Suppressor macrophage (primary cell): ENCODE measurements at regions not wholly inside any gene's neighbourhood (a gene's known extent, or its start where the extent isn't known, plus 50 kb on each side); places are given as distances from the start of the nearest gene placed in this dataset.
"Not testable (repeated sequence)": the region's sequence is repeated elsewhere in the genome, so short reads cannot be mapped to it uniquely, and the experiment has no call there.

Experiments used
- DNase-seq, 4 experiments: peaks; one replicate each; pipeline ENCODE4 v3.0.0-alpha.2; 2020 to 2022

- DNase-seq, result no peak
Observed at GRCh38 chr10:64346389-64346788, 825.2 kb downstream of the REEP3 start.

- no peak for DNase-seq
Observed at GRCh38 chr10:64350665-64351064, 829.5 kb downstream of the REEP3 start.

GRCh38 chr10:64358907-64359306 lies 837.7 kb downstream of the REEP3 start:
- no peak for DNase-seq

GRCh38 chr10:64360240-64360639 lies 839.0 kb downstream of the REEP3 start:
- DNase-seq, result not testable (repeated sequence)

GRCh38 chr10:64363687-64364086 lies 842.5 kb downstream of the REEP3 start:
- DNase-seq, result no peak

GRCh38 chr10:64365663-64366062 lies 844.5 kb downstream of the REEP3 start:
- no peak for DNase-seq

- no peak for DNase-seq
Observed at GRCh38 chr10:64368298-64368697, 847.1 kb downstream of the REEP3 start.

- no peak for DNase-seq
Observed at GRCh38 chr10:64369885-64370773, 848.9 kb downstream of the REEP3 start.

GRCh38 chr10:64374346-64374745 lies 853.1 kb downstream of the REEP3 start:
- no peak for DNase-seq

- DNase-seq, result no peak
Observed at GRCh38 chr10:64376167-64376566, 855.0 kb downstream of the REEP3 start.

- DNase-seq, result no peak
Observed at GRCh38 chr10:64379898-64380297, 858.7 kb downstream of the REEP3 start.

GRCh38 chr10:64385355-64385754 lies 864.2 kb downstream of the REEP3 start:
- no peak for DNase-seq

- DNase-seq, result no peak
Observed at GRCh38 chr10:64394744-64395143, 873.5 kb downstream of the REEP3 start.

- DNase-seq, result no peak
Observed at GRCh38 chr10:64396105-64396708, 875.0 kb downstream of the REEP3 start.

- DNase-seq, result no peak
Observed at GRCh38 chr10:64397125-64397524, 875.9 kb downstream of the REEP3 start.

GRCh38 chr10:64408391-64409183 lies 887.4 kb downstream of the REEP3 start:
- DNase-seq, result no peak

GRCh38 chr10:64409349-64409748 lies 888.1 kb downstream of the REEP3 start:
- DNase-seq, result no peak

- no peak for DNase-seq
Observed at GRCh38 chr10:64416011-64416410, 894.8 kb downstream of the REEP3 start.

- DNase-seq, result no peak
Observed at GRCh38 chr10:64419461-64419860, 898.3 kb downstream of the REEP3 start.

GRCh38 chr10:64426745-64427144 lies 905.5 kb downstream of the REEP3 start:
- no peak for DNase-seq

GRCh38 chr10:64430690-64431323 lies 909.6 kb downstream of the REEP3 start:
- DNase-seq, result peak; percentile 2 to 27 (median 10)

- DNase-seq, result not testable (repeated sequence)
Observed at GRCh38 chr10:64441872-64442271, 920.7 kb downstream of the REEP3 start.

- DNase-seq, result no peak
Observed at GRCh38 chr10:64444163-64444562, 923.0 kb downstream of the REEP3 start.
